ENCODE measurements at regions not wholly inside any gene's neighbourhood (a gene's known extent, or its start where the extent isn't known, plus 50 kb on each side); places are given as distances from the start of the nearest gene placed in this dataset.
"Not testable (repeated sequence)": the region's sequence is repeated elsewhere in the genome, so short reads cannot be mapped to it uniquely, and the experiment has no call there.

DNA sequence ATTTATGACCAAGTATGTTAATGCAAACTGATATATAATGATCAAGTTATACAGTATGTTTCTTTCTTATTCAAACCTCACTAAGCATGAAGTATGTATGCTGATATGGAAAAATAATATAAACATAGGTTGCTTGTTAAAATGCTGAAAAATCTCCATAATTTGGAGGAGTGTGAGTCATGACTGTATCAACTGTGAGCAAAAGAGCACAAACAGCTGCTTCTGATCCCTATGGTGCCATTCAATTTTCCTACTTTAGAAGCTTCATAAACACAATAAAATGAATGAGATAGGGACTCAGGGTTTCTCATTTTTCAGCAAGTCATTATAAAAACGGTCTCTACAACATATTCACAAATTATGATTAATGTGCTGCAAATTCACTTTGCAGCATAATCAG, 129.9 kb upstream of the TFPI start:
- DNase-seq (ENCODE audit: low read depth) = no peak

DNA sequence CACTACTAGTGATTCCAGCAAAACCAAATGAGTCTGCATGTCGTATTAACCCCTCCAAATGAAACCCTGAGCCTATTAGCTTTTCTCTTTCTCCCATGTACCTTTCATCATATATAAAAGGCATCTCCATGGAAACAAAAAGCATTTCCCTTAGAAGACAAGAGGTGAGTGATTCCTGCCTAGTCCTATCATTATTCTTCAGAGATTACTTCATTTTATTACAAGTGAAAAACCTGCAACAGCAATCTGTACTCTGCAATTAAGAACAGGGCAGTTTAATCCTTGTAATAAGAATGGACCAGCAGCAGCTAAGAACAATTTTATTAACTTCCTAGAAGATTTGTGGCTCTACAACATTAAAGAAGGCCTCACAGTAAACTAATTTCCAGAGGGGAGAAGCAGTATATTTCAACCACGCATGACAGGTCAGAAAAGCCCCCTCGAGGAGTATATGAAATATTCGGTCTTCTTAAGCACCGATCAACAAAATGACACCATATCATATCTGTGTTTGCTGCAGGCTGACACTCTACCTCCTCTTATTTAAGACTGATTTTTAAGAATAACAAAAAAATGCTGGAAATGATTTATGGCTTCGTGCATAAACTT, 132.3 kb upstream of the TFPI start:
- DNase-seq (ENCODE audit: low read depth) = no peak

DNA sequence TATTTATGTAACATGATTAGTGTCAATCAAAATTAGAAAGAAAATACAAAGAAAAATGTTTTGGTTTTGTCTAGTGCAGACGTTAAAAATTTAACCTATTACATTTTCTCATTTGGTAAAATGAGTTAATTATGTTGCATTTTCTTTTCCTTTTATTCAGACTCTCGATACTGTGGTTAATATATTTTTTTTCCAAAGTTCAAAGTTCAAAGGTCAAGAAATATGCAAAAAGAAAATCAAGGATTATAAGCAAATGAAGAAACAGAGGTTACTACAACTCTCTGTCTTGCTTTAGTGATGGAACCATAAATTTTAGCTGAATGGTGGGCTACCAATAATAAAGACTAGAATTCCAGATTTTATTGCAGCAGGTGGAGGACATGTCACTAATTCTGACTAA, 133.3 kb upstream of the TFPI start:
- DNase-seq (ENCODE audit: low read depth) = no peak

DNA sequence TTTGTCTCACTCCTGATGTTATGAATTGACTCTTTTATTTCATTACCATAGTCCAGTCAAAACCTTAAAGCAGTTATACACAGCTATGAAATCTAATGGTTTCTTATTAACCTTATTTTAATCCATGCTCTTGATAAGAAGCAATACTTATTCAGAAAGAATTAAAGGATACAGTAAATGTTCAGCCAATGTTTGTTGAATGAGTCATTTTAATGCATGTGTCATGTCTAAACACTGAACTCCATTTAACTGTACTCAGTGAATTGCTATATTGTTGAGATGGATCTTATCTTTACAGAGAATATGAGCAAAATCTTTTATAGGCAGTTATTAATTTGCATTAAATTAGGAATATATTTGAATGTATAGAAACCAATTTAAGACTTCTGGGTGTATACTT, 135.1 kb upstream of the TFPI start:
- DNase-seq (ENCODE audit: low read depth) = no peak

DNA sequence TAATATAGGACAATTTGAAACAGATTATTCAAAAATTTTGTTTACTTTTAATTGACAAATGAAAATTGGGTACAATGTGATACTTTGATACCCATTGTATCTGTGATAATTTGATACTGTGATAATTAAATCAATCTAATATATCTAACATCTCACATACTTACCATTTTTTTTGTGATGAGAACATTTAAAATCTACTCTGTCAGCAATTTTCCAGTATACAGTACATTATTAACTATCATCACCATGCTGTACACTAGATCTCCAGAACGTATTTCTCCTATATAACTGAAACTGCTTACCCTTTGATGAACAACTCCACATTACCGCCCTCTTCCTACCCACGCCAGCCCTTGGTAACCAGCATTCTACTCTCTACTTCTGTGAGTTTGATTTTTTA, 139.7 kb upstream of the TFPI start:
- no peak for DNase-seq (ENCODE audit: low read depth)

DNA sequence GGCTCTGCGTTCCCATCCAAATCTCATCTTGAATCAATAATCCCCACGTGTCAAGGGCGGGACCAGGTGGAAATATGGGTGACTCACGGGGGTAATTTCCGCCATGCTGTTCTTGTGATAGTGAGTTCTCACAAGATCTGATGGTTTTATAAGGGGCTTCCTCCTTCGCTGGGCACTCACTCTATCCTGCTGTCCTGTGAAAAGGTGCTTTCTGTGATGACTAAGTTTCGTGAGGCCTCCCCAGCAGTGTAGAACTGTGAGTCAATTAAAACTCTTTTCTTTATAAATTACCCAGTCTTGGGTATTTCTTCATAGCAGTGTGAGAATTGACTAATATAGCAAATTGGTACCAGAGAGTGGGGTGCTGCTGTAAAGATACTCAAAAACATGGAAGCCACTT, 142.4 kb upstream of the TFPI start:
- DNase-seq (ENCODE audit: low read depth) = not testable (repeated sequence)

DNA sequence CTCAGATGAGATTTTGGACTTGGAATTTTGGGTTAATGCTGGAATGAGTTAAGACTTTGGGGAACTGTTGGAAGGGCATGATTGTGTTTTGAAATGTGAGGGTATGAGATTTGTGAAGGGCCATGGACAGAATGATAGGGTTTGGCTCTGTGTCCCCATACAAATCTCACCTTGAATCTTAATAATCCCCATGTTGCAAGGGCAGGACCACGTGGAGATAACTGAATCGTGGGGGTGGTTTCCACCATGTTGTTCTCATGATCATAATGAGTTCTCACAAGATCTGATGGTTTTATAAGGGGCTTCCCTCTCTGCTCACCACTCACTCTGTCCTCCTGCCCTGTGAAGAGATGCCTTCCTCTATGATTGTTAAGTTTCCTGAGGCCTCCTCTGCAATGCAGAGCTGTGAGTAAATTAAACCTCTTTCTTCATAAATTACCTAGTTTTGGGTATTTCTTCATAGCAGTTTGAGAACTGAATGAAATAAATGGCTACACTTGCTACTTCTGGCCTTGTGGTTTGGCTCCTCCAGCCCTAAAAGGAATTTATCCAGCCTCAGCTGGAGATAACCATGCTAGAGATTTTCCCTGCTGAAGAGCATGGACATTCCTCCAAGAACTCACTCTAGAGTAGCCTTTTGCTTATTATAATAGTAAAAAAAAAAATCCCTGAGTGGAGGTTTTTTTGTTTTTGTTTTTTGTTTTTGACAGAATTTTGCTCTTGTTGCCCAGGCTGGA, 144.3 kb upstream of the TFPI start:
- DNase-seq (ENCODE audit: low read depth) = no peak

DNA sequence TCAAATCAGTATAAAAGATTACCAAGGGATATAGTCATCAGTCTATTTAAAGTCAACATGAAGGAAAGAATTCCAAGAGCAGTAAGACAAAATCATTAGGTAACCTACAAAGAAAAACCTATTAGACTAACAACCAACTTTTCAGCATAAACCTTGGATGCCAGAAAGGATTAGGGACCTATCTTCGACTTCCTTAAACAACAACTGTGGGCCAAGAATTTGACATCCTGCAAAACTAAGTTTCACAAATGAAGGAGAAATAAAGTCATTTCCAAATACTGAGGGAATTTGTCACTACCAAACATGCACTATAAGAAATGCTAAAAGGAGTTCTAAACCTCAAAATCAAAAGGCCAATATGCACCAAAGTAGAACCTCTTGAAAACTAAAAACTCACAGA, 147.9 kb upstream of the TFPI start:
- DNase-seq (ENCODE audit: low read depth) = no peak

DNA sequence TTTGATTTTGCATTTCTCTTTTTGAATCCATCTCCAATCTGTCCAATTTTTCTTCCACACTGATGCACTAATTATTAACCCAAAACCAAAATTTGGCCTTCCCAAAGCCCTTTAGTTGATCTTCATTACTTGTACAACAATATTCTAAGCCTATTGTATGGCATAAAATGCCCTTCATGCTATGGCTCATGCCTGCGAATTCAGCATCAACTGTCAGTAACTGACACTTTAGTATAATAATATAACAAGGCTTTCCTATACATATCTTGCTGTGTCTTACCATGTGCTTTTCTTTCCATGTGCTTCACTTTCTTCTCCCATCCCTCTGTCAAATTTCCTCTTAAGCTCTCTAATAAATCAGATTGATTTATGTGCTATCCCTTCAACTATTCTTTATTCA, 154.0 kb upstream of the TFPI start:
- no peak for DNase-seq (ENCODE audit: low read depth)

DNA sequence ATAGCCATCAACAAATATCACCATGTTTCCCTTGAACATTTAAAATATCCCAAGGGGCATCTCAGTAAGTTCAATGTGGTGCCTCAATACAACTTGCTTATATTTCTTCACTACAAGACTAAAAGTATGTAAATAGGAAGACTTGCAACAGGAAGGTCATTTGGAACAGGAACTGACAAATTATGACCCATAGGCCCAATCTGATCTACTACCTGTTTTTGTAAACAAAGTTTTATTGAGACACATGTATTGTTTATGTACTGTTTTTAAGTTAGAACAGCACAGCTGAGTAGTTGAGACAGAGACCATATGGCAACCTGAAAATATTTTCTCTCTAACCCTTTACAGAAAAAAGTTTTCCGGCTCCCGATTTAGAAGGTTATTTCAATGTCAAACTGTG, 154.8 kb upstream of the TFPI start:
- no peak for DNase-seq (ENCODE audit: low read depth)

DNA sequence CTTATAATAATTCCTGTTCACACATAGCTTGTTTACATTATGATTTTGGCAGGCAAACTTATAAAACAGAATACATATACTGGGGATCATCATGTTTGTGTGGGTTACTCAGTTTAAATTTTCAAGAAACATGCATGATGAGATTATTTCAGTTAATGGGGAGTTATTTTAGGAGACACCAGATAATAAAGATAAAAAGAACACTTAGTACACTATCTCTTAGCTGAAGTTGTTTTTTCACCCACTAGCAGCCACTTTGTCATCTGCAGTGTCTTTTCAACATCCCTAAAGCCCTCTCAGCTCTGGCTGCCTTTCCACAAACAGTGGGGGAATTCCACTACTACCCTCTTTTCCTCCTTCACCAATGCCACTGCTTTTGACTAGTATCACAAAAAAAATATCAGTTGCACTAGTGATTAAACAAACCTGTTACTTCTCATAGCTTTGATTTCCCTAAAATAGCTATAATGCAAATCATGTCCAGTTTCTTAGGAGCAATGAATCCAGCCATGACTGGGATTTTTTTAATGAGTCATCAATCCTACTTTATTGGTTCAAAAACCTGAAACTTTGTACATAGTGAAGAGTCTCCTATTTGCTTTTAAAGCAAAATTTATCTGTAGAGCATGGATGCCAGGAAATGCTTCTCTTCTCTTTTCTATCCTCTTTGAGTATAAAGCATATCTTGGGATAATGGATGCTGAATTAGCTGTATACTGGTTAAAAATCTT, 156.7 kb upstream of the TFPI start:
- DNase-seq (ENCODE audit: low read depth) = no peak

DNA sequence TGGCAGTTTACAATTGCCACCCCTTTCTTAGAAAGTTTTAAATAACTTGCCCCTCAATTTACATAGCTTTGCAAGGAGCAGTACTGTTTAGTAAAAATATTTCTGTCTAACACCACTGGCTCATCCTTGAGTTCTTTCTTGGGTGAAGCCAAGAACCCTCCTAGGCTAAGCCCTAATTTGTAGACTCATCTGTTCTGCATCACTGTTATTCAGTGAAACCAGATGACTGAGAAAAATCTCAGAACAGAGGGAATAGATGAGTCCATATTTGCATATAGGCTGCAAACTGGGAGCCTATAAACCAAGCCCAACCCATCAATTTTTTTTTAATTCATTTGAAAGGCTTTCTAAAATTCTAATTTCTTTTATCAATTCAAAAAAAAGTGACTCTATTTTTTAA, 161.4 kb upstream of the TFPI start:
- DNase-seq (ENCODE audit: low read depth) = no peak

DNA sequence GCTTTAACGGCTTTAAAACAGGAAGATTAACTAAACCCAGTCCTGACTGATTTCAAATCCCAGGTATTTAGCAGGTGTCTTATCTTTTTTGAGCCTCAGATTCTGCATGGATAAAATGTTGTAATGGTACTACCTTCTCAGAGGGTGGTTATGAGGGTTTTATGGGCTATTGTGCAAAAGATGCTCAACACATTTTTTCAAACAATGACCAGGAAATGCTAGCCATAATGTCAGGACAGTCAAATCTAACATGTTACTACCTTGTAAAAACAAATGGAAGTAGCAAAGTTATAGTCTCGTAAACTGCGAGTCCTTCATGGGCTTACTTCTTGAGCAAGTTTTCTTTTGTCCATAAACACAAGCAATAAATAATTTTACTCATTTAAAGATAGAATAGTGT, 162.1 kb upstream of the TFPI start:
- no peak for DNase-seq (ENCODE audit: low read depth)

DNA sequence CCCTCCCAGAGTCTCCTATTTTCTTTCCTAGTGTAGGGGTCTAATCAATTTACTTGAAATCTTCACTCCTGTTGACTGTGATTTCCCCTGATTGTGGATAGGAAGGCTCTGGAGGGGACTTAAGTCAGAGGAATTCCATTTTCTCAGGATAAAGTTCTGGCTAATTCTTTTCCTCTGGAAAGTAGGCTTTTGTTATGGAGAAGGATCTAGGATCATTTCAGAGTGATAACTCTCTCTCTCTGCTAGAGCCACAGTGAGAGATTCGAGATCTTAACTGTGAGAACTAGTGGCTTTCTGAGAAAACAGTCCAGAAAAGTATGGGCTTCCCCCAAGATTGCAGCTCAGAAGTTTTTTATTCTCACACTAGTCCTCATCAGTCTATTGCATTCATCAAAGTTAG, 163.9 kb upstream of the TFPI start:
- DNase-seq (ENCODE audit: low read depth) = no peak

DNA sequence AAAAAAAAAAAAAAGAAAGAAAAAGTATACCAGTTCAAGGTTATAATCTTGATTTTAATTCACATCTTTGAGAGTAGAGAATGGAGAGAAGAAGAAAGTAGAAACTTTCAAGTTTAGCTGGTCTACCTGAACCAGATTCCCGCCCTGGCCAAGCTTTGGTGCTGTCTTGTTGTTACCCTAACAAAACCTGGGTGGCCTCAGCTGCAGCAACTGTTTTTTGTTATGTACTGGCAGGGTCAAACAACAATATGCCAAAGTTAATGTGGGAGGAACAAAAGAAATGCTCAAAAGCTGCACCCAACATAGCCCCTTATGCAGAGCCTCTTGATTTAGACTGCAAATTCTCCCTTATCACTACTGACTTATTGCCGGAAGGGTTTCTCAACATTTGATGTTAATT, 165.3 kb upstream of the TFPI start:
- no peak for DNase-seq (ENCODE audit: low read depth)

DNA sequence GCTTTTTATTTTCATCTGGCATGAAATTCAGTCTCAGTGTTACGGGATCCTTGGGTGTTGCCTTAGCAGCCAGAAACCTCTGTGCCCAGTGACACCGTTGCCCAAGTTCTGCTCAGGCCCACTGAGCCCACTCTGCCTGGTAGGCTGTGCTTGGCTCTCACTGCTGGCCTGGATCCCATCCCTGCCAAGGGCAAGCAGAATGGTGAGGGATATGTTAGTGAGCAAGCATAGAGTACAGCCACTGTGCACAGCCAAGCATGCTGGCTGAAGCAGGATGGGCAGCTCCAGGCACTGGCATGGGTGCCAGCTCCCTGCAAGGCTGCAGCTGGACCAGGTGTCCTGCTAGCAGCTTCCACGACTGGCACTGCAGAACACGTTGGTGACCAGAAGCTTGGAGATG, 194.7 kb upstream of the TFPI start:
- DNase-seq (ENCODE audit: low read depth) = no peak

DNA sequence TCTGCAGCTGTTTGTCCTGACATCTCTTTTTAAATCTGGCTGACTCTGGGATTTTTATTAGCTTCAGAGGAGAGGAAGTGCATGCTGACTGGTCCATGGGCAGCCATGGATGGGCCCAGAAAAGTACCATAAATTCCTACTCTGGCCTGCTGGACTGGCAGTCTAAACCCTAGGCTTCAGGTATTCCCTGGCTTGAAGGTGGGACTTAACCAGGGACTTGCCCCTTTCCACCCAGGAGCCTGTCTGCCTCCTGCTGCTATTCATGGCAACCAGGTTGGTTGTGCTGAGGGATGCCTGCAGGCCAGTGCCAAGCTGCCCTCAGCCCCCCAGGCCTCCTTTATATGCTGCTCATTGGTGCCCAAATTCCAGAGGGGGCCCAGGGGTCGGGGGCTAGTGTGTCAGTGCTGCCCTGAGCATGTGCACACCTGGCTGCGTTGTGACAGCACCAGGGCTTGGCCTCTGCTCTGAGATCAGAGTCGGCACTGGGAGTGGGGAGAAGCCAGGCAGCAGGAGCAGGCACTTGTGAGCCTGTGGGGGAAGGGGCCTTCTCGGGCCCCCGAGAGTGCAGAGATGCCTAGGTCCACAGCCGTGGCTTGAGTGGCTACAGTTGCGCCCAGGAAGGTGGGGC, 195.7 kb upstream of the TFPI start:
- DNase-seq (ENCODE audit: low read depth) = no peak

DNA sequence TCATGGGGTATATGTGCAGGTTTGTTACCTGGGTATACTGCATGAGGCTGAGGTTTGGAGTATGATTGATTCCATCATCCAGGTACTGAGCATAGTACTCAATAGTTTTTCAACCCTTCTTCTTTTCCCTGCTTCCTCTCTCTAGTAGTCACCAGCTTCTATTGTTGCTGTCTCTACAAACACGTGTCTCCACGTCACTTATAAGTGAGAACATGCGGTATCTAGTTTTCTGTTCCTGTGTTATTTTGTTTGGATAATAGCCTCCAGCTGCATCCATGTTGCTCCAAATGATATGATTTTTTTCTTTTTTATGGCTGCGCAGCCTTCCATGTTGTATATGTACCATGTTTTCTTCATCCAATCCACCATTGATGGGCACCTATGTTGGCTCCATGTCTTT, 214.8 kb upstream of the TFPI start:
- no peak for DNase-seq (ENCODE audit: low read depth)

DNA sequence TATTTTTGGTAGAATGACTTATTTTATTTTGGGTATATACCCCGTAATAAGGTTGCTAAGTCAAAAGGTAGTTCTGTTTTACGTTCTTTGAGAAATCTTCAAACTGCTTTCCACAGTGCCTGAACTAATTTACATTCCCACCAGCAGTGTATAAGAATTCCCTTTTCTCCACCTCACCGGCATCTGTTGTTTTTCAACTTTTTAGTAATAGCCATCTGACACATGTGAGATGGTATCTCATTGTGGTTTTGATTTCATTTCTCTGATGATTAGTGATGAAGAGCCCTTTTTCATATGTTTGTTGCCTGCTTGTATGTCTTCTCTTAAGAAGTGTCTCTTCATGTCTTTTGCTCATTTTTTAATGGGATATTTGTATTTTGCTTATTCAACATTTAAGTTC, 215.2 kb upstream of the TFPI start:
- DNase-seq (ENCODE audit: low read depth) = no peak

DNA sequence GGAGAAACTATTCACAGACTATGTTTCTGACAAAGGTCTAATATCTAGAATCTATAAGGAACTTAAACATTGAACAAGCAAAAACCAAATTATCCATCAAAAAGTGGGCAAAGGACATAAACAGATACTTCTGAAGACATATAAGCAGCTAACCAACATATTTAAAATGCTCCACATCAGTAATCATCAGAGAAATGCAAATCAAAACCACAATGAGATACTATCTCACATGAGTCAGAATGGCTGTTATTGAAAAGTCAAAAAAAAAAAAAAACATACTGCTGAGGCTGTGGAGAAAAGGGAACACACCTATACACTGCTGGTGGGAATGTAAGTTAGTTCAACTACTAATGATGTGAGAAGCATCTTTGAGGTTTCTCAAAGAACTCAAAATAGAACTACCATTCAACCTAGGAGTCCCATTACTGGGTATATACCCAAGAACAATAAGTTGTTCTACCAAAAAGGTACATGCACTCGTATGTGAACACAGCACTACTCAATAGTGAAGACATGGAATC, 220.4 kb upstream of the TFPI start:
- peak; percentile 30 for DNase-seq (ENCODE audit: low read depth)

DNA sequence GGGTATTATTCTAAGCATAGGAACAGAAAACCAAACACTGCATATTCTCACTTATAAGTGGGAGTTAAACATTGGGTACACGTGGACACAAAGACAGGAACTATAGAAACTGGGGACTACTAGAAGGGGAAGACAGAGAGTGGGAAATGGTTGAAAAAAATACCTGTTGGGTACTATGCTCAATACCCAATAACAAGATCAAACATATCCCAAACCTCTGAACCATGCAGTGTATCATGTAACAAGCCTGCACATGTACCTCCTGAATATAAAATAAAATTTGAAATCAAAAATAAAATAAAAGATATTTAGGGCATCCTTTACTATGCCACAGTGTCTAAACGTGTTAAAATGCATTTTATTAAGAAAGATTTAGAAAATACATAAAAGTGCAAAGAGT, 221.0 kb upstream of the TFPI start:
- no peak for DNase-seq (ENCODE audit: low read depth)

DNA sequence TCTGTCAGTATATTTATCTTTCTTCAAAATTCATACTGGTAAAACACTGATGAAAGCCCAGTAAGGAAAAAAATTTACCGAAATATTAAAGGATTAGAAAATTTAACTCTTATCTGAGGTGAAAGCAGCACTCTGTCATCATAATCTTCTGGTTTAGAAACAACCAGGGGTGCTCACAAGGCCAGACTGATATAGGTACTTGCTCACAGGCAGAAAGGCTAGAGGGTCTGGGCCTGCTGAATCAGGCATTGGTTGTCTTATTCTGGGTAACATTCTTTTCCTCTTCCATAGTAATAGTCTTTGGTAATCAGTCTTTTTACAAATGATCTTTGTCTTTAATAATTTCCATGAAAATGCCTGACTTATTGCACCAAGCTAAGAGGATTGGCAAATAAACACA, 221.4 kb upstream of the TFPI start:
- no peak for DNase-seq (ENCODE audit: low read depth)

DNA sequence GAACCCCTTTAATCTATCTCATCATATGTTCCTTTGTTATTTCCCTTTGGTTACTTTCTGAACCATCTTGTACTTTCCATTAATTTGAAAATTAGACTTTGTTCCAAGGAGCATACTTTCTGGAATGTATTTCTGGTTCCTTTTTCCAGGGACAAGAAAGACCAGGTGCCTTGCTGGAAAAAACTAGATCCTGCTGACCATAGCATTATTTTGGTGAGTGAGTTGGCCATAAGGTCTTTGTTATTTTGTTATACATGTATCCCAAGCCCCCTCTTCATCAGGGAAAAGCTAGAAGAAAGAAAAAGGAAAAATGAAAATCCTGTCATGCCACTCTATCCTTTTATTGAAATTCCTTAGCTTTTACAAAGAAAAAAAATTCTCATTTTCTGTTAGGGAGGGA, 228.1 kb upstream of the TFPI start:
- DNase-seq (ENCODE audit: low read depth) = no peak

Data from HS-27A (cell line).